ENCODE measurements at regions not wholly inside any gene's neighbourhood (a gene's known extent, or its start where the extent isn't known, plus 50 kb on each side); places are given as distances from the start of the nearest gene placed in this dataset.
"Not testable (repeated sequence)": the region's sequence is repeated elsewhere in the genome, so short reads cannot be mapped to it uniquely, and the experiment has no call there.

- H3K4me3 ChIP-seq (ENCODE audit: low read depth, low read length): no peak overlapping the region
- ChIA-PET POLR2A (no interaction called here), CTCF (no interaction called here)
- no peak for DNase-seq (ENCODE audit: low read depth, low spot score)
- no peak for TF ChIP-seq CTCF (IDR thresholded peaks at IDR 0.05; ENCODE audit: insufficient read depth, low read length, missing control alignments)
These were observed 2012.6 kb downstream of the PCDH9 start for GRCh38 chr13:65217471-65217995.

GRCh38 chr13:65202845-65203244 lies 2027.3 kb downstream of the PCDH9 start:
- H3K4me3 ChIP-seq (ENCODE audit: low read depth, low read length); DNase-seq (ENCODE audit: low read depth, low spot score); POLR2A ChIA-PET: not testable (repeated sequence)
- CTCF ChIA-PET: interaction anchor here (0.9 kb wide), 1 partner anchor 20 kb away, joined by 3 read pairs; no protein-coding TSS in a partner anchor
- TF ChIP-seq CTCF (IDR thresholded peaks at IDR 0.05; ENCODE audit: insufficient read depth, low read length, missing control alignments): peak; percentile 31

GRCh38 chr13:65188721-65189120 lies 2041.4 kb downstream of the PCDH9 start:
- no peak overlapping the region for H3K4me3 ChIP-seq (ENCODE audit: low read depth, low read length)
- ChIA-PET POLR2A (no interaction called here), CTCF (no interaction called here)
- DNase-seq (ENCODE audit: low read depth, low spot score): no peak
- no peak for TF ChIP-seq CTCF (IDR thresholded peaks at IDR 0.05; ENCODE audit: insufficient read depth, low read length, missing control alignments)

GRCh38 chr13:65168026-65168425 lies 2062.1 kb downstream of the PCDH9 start:
- no peak for TF ChIP-seq CTCF (IDR thresholded peaks at IDR 0.05; ENCODE audit: insufficient read depth, low read length, missing control alignments)
- no peak overlapping the region for H3K4me3 ChIP-seq (ENCODE audit: low read depth, low read length)
- ChIA-PET POLR2A (no interaction called here), CTCF (interaction anchor here (0.6 kb wide), 1 partner anchor 19 kb away, joined by 3 read pairs; no protein-coding TSS in a partner anchor)
- DNase-seq (ENCODE audit: low read depth, low spot score): no peak

GRCh38 chr13:65166675-65167074 lies 2063.5 kb downstream of the PCDH9 start:
- DNase-seq (ENCODE audit: low read depth, low spot score): no peak
- CTCF ChIA-PET: no interaction called here
- H3K4me3 ChIP-seq (ENCODE audit: low read depth, low read length): no peak overlapping the region
- TF ChIP-seq CTCF (IDR thresholded peaks at IDR 0.05; ENCODE audit: insufficient read depth, low read length, missing control alignments): no peak
- POLR2A ChIA-PET: no interaction called here

- ChIA-PET POLR2A (no interaction called here), CTCF (no interaction called here)
- DNase-seq (ENCODE audit: low read depth, low spot score): no peak
- TF ChIP-seq CTCF (IDR thresholded peaks at IDR 0.05; ENCODE audit: insufficient read depth, low read length, missing control alignments): no peak
- no peak overlapping the region for H3K4me3 ChIP-seq (ENCODE audit: low read depth, low read length)
These were observed 2070.3 kb downstream of the PCDH9 start for GRCh38 chr13:65159803-65160202.
